ENCODE measurements at regions not wholly inside any gene's neighbourhood (a gene's known extent, or its start where the extent isn't known, plus 50 kb on each side); places are given as distances from the start of the nearest gene placed in this dataset.

- TF ChIP-seq SP1 (IDR thresholded peaks at IDR 0.05) (no peak), HDGF (IDR thresholded peaks at IDR 0.05; ENCODE audit: borderline replicate concordance) (no peak), FOXA1 (IDR thresholded peaks at IDR 0.05) (no peak), ARNT (IDR thresholded peaks at IDR 0.05) (no peak), LEF1 (IDR thresholded peaks at IDR 0.05; ENCODE audit: borderline replicate concordance) (no peak), FOXM1 (IDR thresholded peaks at IDR 0.05; ENCODE audit: borderline replicate concordance) (no peak), SUZ12 (IDR thresholded peaks at IDR 0.05) (no peak), BHLHE40 (IDR thresholded peaks at IDR 0.05; ENCODE audit: borderline replicate concordance) (no peak), ZNF384 (IDR thresholded peaks at IDR 0.05) (no peak), FOXK2 (IDR thresholded peaks at IDR 0.05) (no peak), ELF4 (IDR thresholded peaks at IDR 0.05) (no peak), CTBP1 (IDR thresholded peaks at IDR 0.05; ENCODE audit: borderline replicate concordance) (no peak), NFRKB (IDR thresholded peaks at IDR 0.05) (no peak), L3MBTL2 (conservative IDR thresholded peaks at IDR 0.05) (no peak)
These were observed 245.3 kb downstream of the QKI start for GRCh38 chr6:163659803-163660202.

All from HEK293T (cell line).